Thyroid gland (tissue), 4 donors: ENCODE measurements at regions not wholly inside any gene's neighbourhood (a gene's known extent, or its start where the extent isn't known, plus 50 kb on each side); places are given as distances from the start of the nearest gene placed in this dataset.

Experiments
- DNase-seq, 2 donors: peaks; one replicate each; pipeline ENCODE4 v3.0.0-alpha.2; 2019
- H3K27ac ChIP-seq, 3 donors: fragments of 200-600 bp; sonication (generic); 1 replicate in 2 of 3; 2 replicates in 1 of 3; pipeline ENCODE4 v1.5.1; 2016 to 2019; ENCODE audit warnings: mild to moderate bottlenecking in 1 of 3, moderate library complexity in 1 of 3
- H3K27me3 ChIP-seq: fragments of 200-600 bp; sonication (generic); one replicate; pipeline ENCODE4 v1.5.1; 2019
- H3K36me3 ChIP-seq, 2 donors: fragments of 200-600 bp; sonication (generic); one replicate each; pipeline ENCODE4 v1.5.1; 2016 to 2019
- H3K4me1 ChIP-seq, 2 donors: fragments of 200-600 bp; sonication (generic); one replicate each; pipeline ENCODE4 v1.5.1; 2017 to 2019
- H3K4me3 ChIP-seq, 3 donors: fragments of 200-600 bp; sonication (generic); replicated peaks in 1 of 3; 1 replicate in 2 of 3; 2 replicates in 1 of 3; pipeline ENCODE4 v1.5.1; 2016; ENCODE audit warnings: mild to moderate bottlenecking in 1 of 3
- H3K9me3 ChIP-seq: fragments of 200-600 bp; sonication (generic); one replicate; pipeline ENCODE4 v1.5.1; 2017
- POLR2A ChIP-seq, 2 donors: fragments of 450-650 bp; IDR thresholded peaks; one replicate each; pipeline ENCODE4 v1.6.1; 2017; ENCODE audit warnings: antibody characterized with exemption in 2 of 2, mild to moderate bottlenecking in 2 of 2, moderate library complexity in 1 of 2
- WGBS, 2 donors: methylation state at CpG; one replicate each; pipeline ENCODE4 v1.1.5; 2017; 5-methylcytosine and 5-hydroxymethylcytosine counted together
- intact Hi-C: fragments of 100-400 bp; cut with DNase I; formaldehyde crosslinking; loops from one replicate; pipeline ENCODE4 v1.15.1; 2023
- TF ChIP-seq, protein P1 (sequence below), 6 experiments: fragments of 200-600 bp in 3 of 6; fragments of 450-650 bp in 3 of 6; sonication (generic) in 3 of 6; IDR thresholded peaks; one replicate each; pipeline ENCODE4 v1.5.1; 2016 to 2019; ENCODE audit warnings: antibody characterized with exemption in 6 of 6, mild to moderate bottlenecking in 2 of 6, inconsistent platforms in 1 of 6, moderate library complexity in 1 of 6

GRCh38 chr4:29927895-29928294 lies 792.3 kb upstream of the PCDH7 start:
- 65 to 69% methylated on average over 2 of the region's 2 CpGs for WGBS, 2 donors

GRCh38 chr4:29948451-29948850 lies 771.7 kb upstream of the PCDH7 start:
- no peaks in the 10 kb centered on the region for H3K9me3 ChIP-seq
- 72 to 79% methylated on average over 2 of the region's 2 CpGs for WGBS, 2 donors
- H3K27me3 ChIP-seq = no peaks in the 10 kb centered on the region
- TF ChIP-seq, protein P1, sequence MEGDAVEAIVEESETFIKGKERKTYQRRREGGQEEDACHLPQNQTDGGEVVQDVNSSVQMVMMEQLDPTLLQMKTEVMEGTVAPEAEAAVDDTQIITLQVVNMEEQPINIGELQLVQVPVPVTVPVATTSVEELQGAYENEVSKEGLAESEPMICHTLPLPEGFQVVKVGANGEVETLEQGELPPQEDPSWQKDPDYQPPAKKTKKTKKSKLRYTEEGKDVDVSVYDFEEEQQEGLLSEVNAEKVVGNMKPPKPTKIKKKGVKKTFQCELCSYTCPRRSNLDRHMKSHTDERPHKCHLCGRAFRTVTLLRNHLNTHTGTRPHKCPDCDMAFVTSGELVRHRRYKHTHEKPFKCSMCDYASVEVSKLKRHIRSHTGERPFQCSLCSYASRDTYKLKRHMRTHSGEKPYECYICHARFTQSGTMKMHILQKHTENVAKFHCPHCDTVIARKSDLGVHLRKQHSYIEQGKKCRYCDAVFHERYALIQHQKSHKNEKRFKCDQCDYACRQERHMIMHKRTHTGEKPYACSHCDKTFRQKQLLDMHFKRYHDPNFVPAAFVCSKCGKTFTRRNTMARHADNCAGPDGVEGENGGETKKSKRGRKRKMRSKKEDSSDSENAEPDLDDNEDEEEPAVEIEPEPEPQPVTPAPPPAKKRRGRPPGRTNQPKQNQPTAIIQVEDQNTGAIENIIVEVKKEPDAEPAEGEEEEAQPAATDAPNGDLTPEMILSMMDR (IDR thresholded peaks at IDR 0.05) = no peak
- no peak for TF ChIP-seq POLR2A (IDR thresholded peaks at IDR 0.05)
- no peak overlapping the region for H3K27ac ChIP-seq
- no peak overlapping the region for H3K4me3 ChIP-seq
- no peak for DNase-seq
- H3K4me1 ChIP-seq = no peaks in the 10 kb centered on the region
- intact Hi-C loops = no loop called here
- H3K36me3 ChIP-seq = no peaks in the 10 kb centered on the region

More at GRCh38 chr4:29927895-29928294, 792.3 kb upstream of the PCDH7 start:
- no peaks in the 10 kb centered on the region for H3K36me3 ChIP-seq
- no peaks in the 10 kb centered on the region for H3K4me1 ChIP-seq
- H3K27me3 ChIP-seq = no peaks in the 10 kb centered on the region
- TF ChIP-seq, protein P1 (IDR thresholded peaks at IDR 0.05) = no peak
- TF ChIP-seq POLR2A (IDR thresholded peaks at IDR 0.05) = no peak
- no peak for DNase-seq
- no peaks in the 10 kb centered on the region for H3K9me3 ChIP-seq
- no peak overlapping the region for H3K4me3 ChIP-seq
- intact Hi-C loops = no loop called here
- no peak overlapping the region for H3K27ac ChIP-seq

DNA sequence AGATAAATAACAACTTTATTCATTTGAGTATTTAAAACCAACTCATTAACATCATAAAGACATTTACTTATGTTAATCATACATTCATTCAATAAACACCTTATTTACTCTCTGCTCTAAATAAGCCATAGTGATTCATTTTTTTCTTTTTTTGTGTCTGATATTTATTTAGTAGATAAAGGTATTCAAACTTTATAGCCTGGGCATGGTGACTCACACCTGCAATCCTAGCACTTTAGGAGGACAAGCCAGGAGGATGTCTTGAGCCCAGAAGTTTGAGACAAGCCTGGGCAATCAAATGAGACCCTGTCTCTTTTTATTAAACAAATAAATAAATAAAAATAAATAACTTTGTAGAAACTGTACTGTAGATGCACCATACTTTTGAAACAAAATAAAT lies 771.3 kb upstream of the PCDH7 start:
- intact Hi-C loops = no loop called here
- no peak for TF ChIP-seq POLR2A (IDR thresholded peaks at IDR 0.05)
- TF ChIP-seq, protein P1 (IDR thresholded peaks at IDR 0.05) = no peak

GRCh38 chr4:29966386-29966785 lies 753.8 kb upstream of the PCDH7 start:
- no peak for DNase-seq
- H3K9me3 ChIP-seq = no peaks in the 10 kb centered on the region
- TF ChIP-seq POLR2A (IDR thresholded peaks at IDR 0.05) = no peak
- TF ChIP-seq, protein P1 (IDR thresholded peaks at IDR 0.05) = no peak
- WGBS, 2 donors = 37 to 54% methylated on average over 2 of the region's 2 CpGs
- H3K36me3 ChIP-seq = no peaks in the 10 kb centered on the region
- no peaks in the 10 kb centered on the region for H3K27me3 ChIP-seq
- H3K4me3 ChIP-seq = no peak overlapping the region
- intact Hi-C loops = no loop called here
- H3K27ac ChIP-seq = no peak overlapping the region
- no peaks in the 10 kb centered on the region for H3K4me1 ChIP-seq

More for the DNA sequence above, 771.3 kb upstream of the PCDH7 start:
- Histone ChIP-seq H3K27ac (no peak overlapping the region), H3K27me3 (no peaks in the 10 kb centered on the region), H3K9me3 (no peaks in the 10 kb centered on the region), H3K4me3 (no peak overlapping the region), H3K4me1 (no peaks in the 10 kb centered on the region), H3K36me3 (no peaks in the 10 kb centered on the region)
- DNase-seq = no peak

GRCh38 chr4:29970626-29971025 lies 749.5 kb upstream of the PCDH7 start:
- intact Hi-C loops = no loop called here
- Histone ChIP-seq H3K4me1 (no peaks in the 10 kb centered on the region), H3K4me3 (no peak overlapping the region), H3K36me3 (no peaks in the 10 kb centered on the region), H3K27me3 (no peaks in the 10 kb centered on the region), H3K27ac (no peak overlapping the region), H3K9me3 (no peaks in the 10 kb centered on the region)
- WGBS, 2 donors = 46 to 65% methylated on average over 2 of the region's 2 CpGs
- no peak for DNase-seq
- no peak for TF ChIP-seq POLR2A (IDR thresholded peaks at IDR 0.05)
- TF ChIP-seq, protein P1 (IDR thresholded peaks at IDR 0.05) = no peak
